OCI-LY7 (cell line): ENCODE measurements at regions not wholly inside any gene's neighbourhood (a gene's known extent, or its start where the extent isn't known, plus 50 kb on each side); places are given as distances from the start of the nearest gene placed in this dataset.

Experiments
- BruUV-seq: library from RNA; stranded (reverse); fragments of 400-500 nt; replicated peaks from 2 replicates; lab custom pipeline; 2021; lab: Mats Ljungman, UMichigan
- CTCF ChIA-PET: fragments of 300-600 bp; sonication (Branson Sonifier 250); formaldehyde crosslinking; loops from one replicate; lab custom pipeline; 2022; ENCODE audit warnings: antibody characterized with exemption; ENCODE audit not compliant: unreplicated experiment; lab: Charles Lee
- POLR2A ChIA-PET: fragments of 300-600 bp; sonication (Branson Sonifier 250); formaldehyde crosslinking; loops from one replicate; lab custom pipeline; 2022; ENCODE audit warnings: antibody characterized with exemption; lab: Charles Lee
- DNase-seq: peaks from one replicate; pipeline ENCODE4 v3.0.0-alpha.2; 2015; ENCODE audit warnings: low spot score
- H2AFZ ChIP-seq: fragments of 200-600 bp; sonication (generic), shearing (Covaris generic); 2 replicates; pipeline ENCODE4 v1.6.1; 2014; ENCODE audit warnings: mild to moderate bottlenecking, antibody characterized with exemption, low read length, moderate library complexity
- H3K27ac ChIP-seq: fragments of 200-600 bp; sonication (generic); 2 replicates; pipeline ENCODE4 v1.5.1; 2014; ENCODE audit warnings: mixed run types, low read depth, mild to moderate bottlenecking, moderate library complexity, low read length, inconsistent platforms; ENCODE audit not compliant: poor library complexity, severe bottlenecking
- H3K36me3 ChIP-seq: fragments of 200-600 bp; sonication (generic); 2 replicates; pipeline ENCODE4 v1.6.1; 2014; ENCODE audit warnings: mild to moderate bottlenecking, antibody characterized with exemption, low read length, moderate library complexity, mixed read lengths; ENCODE audit not compliant: insufficient read depth
- H3K4me1 ChIP-seq: fragments of 200-600 bp; sonication (generic); 2 replicates; pipeline ENCODE4 v1.5.1; 2014; ENCODE audit warnings: mild to moderate bottlenecking, low read length; ENCODE audit not compliant: insufficient read depth, poor library complexity, severe bottlenecking
- H3K4me2 ChIP-seq: fragments of 200-600 bp; sonication (generic); 2 replicates; pipeline ENCODE4 v1.6.1; 2014; ENCODE audit warnings: mild to moderate bottlenecking, low read length
- H3K4me3 ChIP-seq: fragments of 200-600 bp; sonication (generic); 2 replicates; pipeline ENCODE4 v1.5.1; 2014; ENCODE audit warnings: mild to moderate bottlenecking, low read depth, low read length; ENCODE audit not compliant: poor library complexity, severe bottlenecking
- H3K79me2 ChIP-seq: fragments of 200-600 bp; sonication (generic); 2 replicates; pipeline ENCODE4 v1.6.1; 2016; ENCODE audit warnings: low read depth, mild to moderate bottlenecking, low read length, moderate library complexity, mixed read lengths; ENCODE audit not compliant: insufficient read depth
- H3K9me2 ChIP-seq: fragments of 200-600 bp; sonication (generic); 2 replicates; pipeline ENCODE4 v1.6.1; 2016; ENCODE audit warnings: mild to moderate bottlenecking, low read length, mixed read lengths; ENCODE audit not compliant: insufficient read depth
- H3K9me3 ChIP-seq: fragments of 200-600 bp; sonication (generic); 2 replicates; pipeline ENCODE4 v1.6.1; 2014; ENCODE audit warnings: mild to moderate bottlenecking, mixed run types, low read length, mixed read lengths
- H4K20me1 ChIP-seq: fragments of 200-600 bp; sonication (generic); 2 replicates; pipeline ENCODE4 v1.6.1; 2014; ENCODE audit warnings: mild to moderate bottlenecking, antibody characterized with exemption, low read length, moderate library complexity, mixed read lengths; ENCODE audit not compliant: insufficient read depth
- CTCF ChIP-seq: fragments of 200-600 bp; sonication (generic); conservative IDR thresholded peaks from 2 replicates; pipeline ENCODE4 v1.5.1; 2014; ENCODE audit warnings: mild to moderate bottlenecking, antibody characterized with exemption, low read length, moderate library complexity, mixed read lengths
- EZH2phosphoT487 ChIP-seq: fragments of 200-600 bp; sonication (generic); IDR thresholded peaks from 2 replicates; pipeline ENCODE4 v1.6.1; 2018; ENCODE audit warnings: low read depth, borderline replicate concordance, mild to moderate bottlenecking, mixed run types, antibody characterized with exemption, low read length, moderate library complexity, mixed read lengths
- intact Hi-C: fragments of 100-400 bp; cut with micrococcal nuclease; formaldehyde crosslinking; loops from one replicate; pipeline ENCODE4 v1.10.0; 2022; ENCODE audit not compliant: unreplicated experiment

GRCh38 chr6:165040440-165040839, 269.0 kb downstream of the C6orf118 start:
- H3K4me3 ChIP-seq = no peak overlapping the region
- intact Hi-C loops = no loop called here
- BruUV-seq = no TSS peak

GRCh38 chr6:165034271-165034741, 275.1 kb downstream of the C6orf118 start:
- CTCF ChIA-PET = no interaction called here
- Histone ChIP-seq H3K27ac (no peak overlapping the region), H3K4me1 (no peaks in the 10 kb centered on the region), H3K9me3 (no peaks in the 10 kb centered on the region), H3K79me2 (no peaks in the 10 kb centered on the region), H4K20me1 (no peaks in the 10 kb centered on the region), H3K4me3 (no peak overlapping the region), H3K36me3 (no peaks in the 10 kb centered on the region), H3K4me2 (no peak overlapping the region), H2AFZ (no peak overlapping the region), H3K9me2 (no peaks in the 10 kb centered on the region)
- no peak for DNase-seq
- intact Hi-C loops = no loop called here
- BruUV-seq = no TSS peak
- TF ChIP-seq EZH2phosphoT487 (no peak), CTCF (no peak)
- POLR2A ChIA-PET = no interaction called here

More at GRCh38 chr6:165040440-165040839, 269.0 kb downstream of the C6orf118 start:
- CTCF ChIA-PET = no interaction called here
- H2AFZ ChIP-seq = no peak overlapping the region
- H3K9me3 ChIP-seq = no peaks in the 10 kb centered on the region
- no peaks in the 10 kb centered on the region for H3K79me2 ChIP-seq
- TF ChIP-seq CTCF (no peak), EZH2phosphoT487 (no peak)
- no peaks in the 10 kb centered on the region for H4K20me1 ChIP-seq
- no peak for DNase-seq
- no peaks in the 10 kb centered on the region for H3K36me3 ChIP-seq
- H3K4me1 ChIP-seq = no peaks in the 10 kb centered on the region
- H3K9me2 ChIP-seq = no peaks in the 10 kb centered on the region
- POLR2A ChIA-PET = no interaction called here
- H3K27ac ChIP-seq = no peak overlapping the region
- H3K4me2 ChIP-seq = no peak overlapping the region

- Histone ChIP-seq H3K4me3 (no peak overlapping the region), H3K79me2 (no peaks in the 10 kb centered on the region), H2AFZ (no peak overlapping the region), H3K9me2 (no peaks in the 10 kb centered on the region), H4K20me1 (no peaks in the 10 kb centered on the region), H3K36me3 (no peaks in the 10 kb centered on the region), H3K4me2 (no peak overlapping the region), H3K9me3 (no peaks in the 10 kb centered on the region), H3K27ac (no peak overlapping the region), H3K4me1 (no peaks in the 10 kb centered on the region)
- TF ChIP-seq CTCF (no peak), EZH2phosphoT487 (no peak)
- ChIA-PET CTCF (no interaction called here), POLR2A (no interaction called here)
- DNase-seq = no peak
- BruUV-seq = no TSS peak
- intact Hi-C loops = no loop called here
Observed at GRCh38 chr6:165031502-165031901, 277.9 kb downstream of the C6orf118 start.
